ACC112 (cell line): ENCODE measurements at regions not wholly inside any gene's neighbourhood (a gene's known extent, or its start where the extent isn't known, plus 50 kb on each side); places are given as distances from the start of the nearest gene placed in this dataset.

Source experiments
- H2AFZ ChIP-seq: fragments of 200-600 bp; sonication (generic); one replicate; pipeline ENCODE4 v1.6.0; 2017; ENCODE audit warnings: antibody characterized with exemption, low read length; ENCODE audit not compliant: unreplicated experiment
- H3K27ac ChIP-seq: fragments of 200-600 bp; sonication (generic); 2 replicates; pipeline ENCODE4 v1.5.1; 2014; ENCODE audit warnings: low read depth, mild to moderate bottlenecking, antibody characterized with exemption, low read length, moderate library complexity
- H3K27me3 ChIP-seq: fragments of 200-600 bp; sonication (generic); 2 replicates; pipeline ENCODE4 v1.6.1; 2014; ENCODE audit warnings: mild to moderate bottlenecking, antibody characterized with exemption, low read length, moderate library complexity, mixed read lengths; ENCODE audit not compliant: insufficient read depth
- H3K36me3 ChIP-seq: fragments of 200-600 bp; sonication (generic); 2 replicates; pipeline ENCODE4 v1.6.1; 2016; ENCODE audit warnings: mild to moderate bottlenecking, antibody characterized with exemption, low read length, moderate library complexity, mixed read lengths; ENCODE audit not compliant: insufficient read depth
- H3K4me1 ChIP-seq: fragments of 200-600 bp; sonication (generic); one replicate; pipeline ENCODE4 v1.6.1; 2016; ENCODE audit warnings: low read length, mixed read lengths; ENCODE audit not compliant: insufficient read depth, unreplicated experiment, control insufficient read depth
- H3K4me3 ChIP-seq: fragments of 200-600 bp; sonication (generic); 2 replicates; pipeline ENCODE4 v1.5.1; 2014; ENCODE audit warnings: mild to moderate bottlenecking, low read depth, low read length
- H3K79me2 ChIP-seq: fragments of 200-600 bp; sonication (generic); one replicate; pipeline ENCODE4 v1.6.0; 2016; ENCODE audit warnings: low read length; ENCODE audit not compliant: control insufficient read depth, unreplicated experiment, insufficient read depth

DNA sequence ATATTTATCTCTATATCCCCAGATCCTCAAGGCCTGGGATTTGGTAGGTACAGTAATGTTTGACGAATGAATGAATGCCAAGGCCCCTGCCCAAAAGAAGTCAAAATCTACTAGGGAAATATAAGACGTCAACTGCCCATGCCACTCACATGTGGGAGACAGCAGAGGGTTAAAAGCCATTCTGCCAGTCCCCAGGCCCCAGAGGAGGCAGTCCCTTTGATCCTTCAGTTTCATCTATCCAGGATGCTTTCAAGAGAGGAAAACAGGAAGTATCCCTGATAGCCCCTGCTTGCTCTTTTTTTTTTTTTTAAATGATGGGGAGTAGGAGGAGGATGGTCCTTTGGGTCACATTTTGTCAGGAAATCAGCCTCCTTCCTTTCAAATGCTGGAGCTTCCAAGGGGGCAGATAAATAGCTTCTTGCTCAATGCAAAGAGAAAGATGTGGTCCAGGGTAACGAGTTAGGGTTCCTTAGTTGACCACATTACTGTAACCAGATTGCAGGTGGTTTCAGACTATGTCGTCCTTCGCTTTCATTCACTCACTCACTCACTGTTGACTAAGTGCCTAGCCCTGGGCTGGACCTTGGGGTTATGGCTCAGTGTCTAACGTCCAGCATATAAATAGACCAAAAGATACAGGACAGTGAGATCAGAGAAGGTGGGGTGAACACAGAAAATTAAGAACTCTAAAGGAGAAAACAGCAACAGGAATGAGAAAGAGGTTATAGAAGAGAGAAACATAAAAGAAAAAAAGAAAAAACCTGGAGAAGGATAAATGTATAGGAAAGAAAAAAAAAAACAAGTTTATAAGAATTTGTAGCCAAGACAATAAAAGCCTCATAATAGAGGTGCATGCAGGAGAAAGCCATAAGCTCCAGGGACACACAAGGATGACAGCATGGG lies 64.6 kb upstream of the PIM1 start:
- H3K27ac ChIP-seq, result no peak overlapping the region

DNA sequence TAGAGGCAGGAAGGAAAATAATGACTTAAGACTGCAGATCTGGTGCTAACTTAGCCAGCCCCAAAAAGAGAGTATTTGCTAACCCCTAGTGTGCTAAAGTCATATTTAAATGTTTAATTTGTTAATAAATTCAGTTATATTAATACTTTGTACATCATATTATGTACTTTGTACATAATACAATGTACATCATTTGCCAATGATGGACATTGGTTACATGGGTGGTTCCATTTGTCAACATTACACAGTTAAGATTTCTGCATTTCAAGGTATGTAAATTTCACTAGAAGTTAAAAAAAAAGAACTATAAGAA lies 63.9 kb upstream of the PIM1 start:
- H3K4me3 ChIP-seq, result no peak overlapping the region
- H3K36me3 ChIP-seq, result no peaks in the 10 kb centered on the region
- H3K27me3 ChIP-seq, result no peaks in the 10 kb centered on the region
- H3K27ac ChIP-seq, result no peak overlapping the region
- H3K4me1 ChIP-seq, result peaks cover 19% of the 10 kb centered on the region
- H2AFZ ChIP-seq, result no peak overlapping the region
- H3K79me2 ChIP-seq, result no peaks in the 10 kb centered on the region

More for the DNA sequence above, 64.6 kb upstream of the PIM1 start:
- peaks cover 19% of the 10 kb centered on the region for H3K4me1 ChIP-seq
- H3K79me2 ChIP-seq, result no peaks in the 10 kb centered on the region
- no peaks in the 10 kb centered on the region for H3K36me3 ChIP-seq
- no peak overlapping the region for H3K4me3 ChIP-seq
- no peak overlapping the region for H2AFZ ChIP-seq
- no peaks in the 10 kb centered on the region for H3K27me3 ChIP-seq

DNA sequence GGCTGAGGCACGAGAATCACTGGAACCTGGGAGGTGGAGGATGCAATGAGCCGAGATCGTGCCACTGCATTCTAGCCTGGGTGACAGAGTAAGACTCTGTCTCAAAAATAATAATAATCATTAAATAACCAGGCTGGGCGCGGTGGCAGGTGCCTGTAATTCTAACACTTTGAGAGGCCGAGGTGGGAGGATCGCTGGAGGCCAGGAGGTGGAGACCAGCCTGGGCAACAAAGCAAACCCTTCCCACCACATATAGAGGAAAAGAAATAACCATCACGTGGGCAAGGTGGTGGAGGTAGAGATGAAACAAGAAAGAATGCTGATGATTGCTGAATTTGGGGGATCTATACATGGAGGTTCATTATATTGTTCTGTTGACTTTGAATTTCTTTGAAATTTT lies 63.4 kb upstream of the PIM1 start:
- Histone ChIP-seq H3K79me2 (no peaks in the 10 kb centered on the region), H2AFZ (no peak overlapping the region), H3K4me3 (no peak overlapping the region), H3K27me3 (no peaks in the 10 kb centered on the region), H3K27ac (no peak overlapping the region), H3K36me3 (no peaks in the 10 kb centered on the region), H3K4me1 (peaks cover 19% of the 10 kb centered on the region)

- peaks cover 15% of the 10 kb centered on the region for H3K4me1 ChIP-seq
Observed at GRCh38 chr6:37106982-37107491, 62.9 kb upstream of the PIM1 start.

DNA sequence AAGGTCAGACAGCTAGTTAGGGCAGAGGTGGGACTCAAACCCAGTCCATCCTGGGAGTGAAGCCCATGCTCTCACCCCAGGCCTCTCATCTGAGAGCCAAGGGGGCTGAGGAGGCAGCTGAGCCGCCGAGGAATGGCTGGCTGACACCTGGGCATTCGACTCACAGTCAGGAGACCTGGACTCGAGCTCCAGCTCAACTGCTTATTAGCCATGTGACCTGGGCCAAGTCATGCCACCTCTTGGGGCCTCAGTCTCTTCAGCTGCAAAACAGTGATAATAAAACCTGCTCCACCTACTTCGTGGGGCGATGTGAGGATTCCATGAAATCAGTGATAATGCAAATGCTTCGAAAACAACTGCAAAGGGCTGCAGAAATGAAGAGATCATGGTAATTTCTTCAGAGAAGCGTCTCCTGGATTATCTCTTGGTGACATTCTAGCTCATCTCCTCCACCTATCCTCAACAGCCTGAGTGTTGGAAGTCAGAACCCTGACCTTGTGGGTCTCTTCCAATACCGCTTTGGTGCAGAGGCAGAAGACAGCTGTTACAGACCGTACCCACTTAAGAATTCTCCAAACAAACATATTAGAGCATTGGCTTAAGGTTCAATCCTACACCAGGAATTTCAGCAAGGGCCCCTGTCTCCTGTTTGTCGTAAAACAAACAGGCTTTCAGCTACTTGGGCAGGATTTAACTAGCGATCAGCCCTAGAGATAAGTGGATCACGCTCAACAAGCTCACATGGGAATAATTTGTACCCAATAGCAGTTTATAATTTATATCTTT lies 60.0 kb upstream of the PIM1 start:
- no peaks in the 10 kb centered on the region for H3K79me2 ChIP-seq
- no peak overlapping the region for H3K4me3 ChIP-seq
- H3K27me3 ChIP-seq, result no peaks in the 10 kb centered on the region
- H3K4me1 ChIP-seq, result no peaks in the 10 kb centered on the region
- no peak overlapping the region for H2AFZ ChIP-seq
- H3K27ac ChIP-seq, result no peak overlapping the region
- no peaks in the 10 kb centered on the region for H3K36me3 ChIP-seq

More at GRCh38 chr6:37106982-37107491, 62.9 kb upstream of the PIM1 start:
- H2AFZ ChIP-seq, result no peak overlapping the region
- H3K79me2 ChIP-seq, result no peaks in the 10 kb centered on the region
- H3K27ac ChIP-seq, result no peak overlapping the region
- no peak overlapping the region for H3K4me3 ChIP-seq
- no peaks in the 10 kb centered on the region for H3K27me3 ChIP-seq
- H3K36me3 ChIP-seq, result no peaks in the 10 kb centered on the region

GRCh38 chr6:37110500-37111461 lies 59.2 kb upstream of the PIM1 start:
- Histone ChIP-seq H3K36me3 (no peaks in the 10 kb centered on the region), H3K4me1 (no peaks in the 10 kb centered on the region), H3K79me2 (no peaks in the 10 kb centered on the region), H3K4me3 (no peak overlapping the region), H2AFZ (no peak overlapping the region), H3K27me3 (no peaks in the 10 kb centered on the region), H3K27ac (no peak overlapping the region)

- no peak overlapping the region for H3K27ac ChIP-seq
- no peaks in the 10 kb centered on the region for H3K79me2 ChIP-seq
- H3K27me3 ChIP-seq, result no peaks in the 10 kb centered on the region
- H3K36me3 ChIP-seq, result no peaks in the 10 kb centered on the region
- H3K4me3 ChIP-seq, result no peak overlapping the region
- H2AFZ ChIP-seq, result no peak overlapping the region
- H3K4me1 ChIP-seq, result no peaks in the 10 kb centered on the region
Observed at GRCh38 chr6:37113976-37114375, 56.0 kb upstream of the PIM1 start.

DNA sequence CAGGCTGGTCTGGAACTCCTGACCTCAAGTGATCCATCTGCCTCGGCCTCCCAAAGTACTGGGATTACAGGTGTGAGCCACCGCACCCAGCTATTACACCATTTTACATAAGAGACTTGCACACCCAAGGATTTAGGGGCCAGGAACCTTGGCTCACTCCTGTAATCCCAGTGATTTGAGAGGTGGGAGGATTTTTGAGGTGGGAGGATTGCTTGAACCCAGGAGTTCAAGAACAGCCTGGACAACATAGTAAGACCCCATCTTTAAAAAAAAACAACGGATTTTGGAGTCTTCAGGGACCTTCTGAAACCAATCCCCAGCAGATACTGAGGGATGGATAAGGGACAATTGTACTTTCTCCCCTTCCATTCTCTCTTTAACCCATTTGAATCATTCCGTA lies 55.3 kb upstream of the PIM1 start:
- Histone ChIP-seq H3K36me3 (no peaks in the 10 kb centered on the region), H3K79me2 (no peaks in the 10 kb centered on the region), H2AFZ (no peak overlapping the region), H3K4me1 (no peaks in the 10 kb centered on the region), H3K27me3 (no peaks in the 10 kb centered on the region), H3K27ac (no peak overlapping the region), H3K4me3 (no peak overlapping the region)

- Histone ChIP-seq H3K4me3 (no peak overlapping the region), H3K4me1 (no peaks in the 10 kb centered on the region), H3K79me2 (no peaks in the 10 kb centered on the region), H3K36me3 (no peaks in the 10 kb centered on the region), H3K27me3 (no peaks in the 10 kb centered on the region), H2AFZ (no peak overlapping the region), H3K27ac (no peak overlapping the region)
Observed at GRCh38 chr6:37115236-37115895, 54.6 kb upstream of the PIM1 start.

GRCh38 chr6:37116326-37116725 lies 53.6 kb upstream of the PIM1 start:
- no peaks in the 10 kb centered on the region for H3K4me1 ChIP-seq
- H3K27ac ChIP-seq, result no peak overlapping the region
- H3K4me3 ChIP-seq, result no peak overlapping the region
- H3K36me3 ChIP-seq, result no peaks in the 10 kb centered on the region
- H3K79me2 ChIP-seq, result no peaks in the 10 kb centered on the region
- no peak overlapping the region for H2AFZ ChIP-seq
- H3K27me3 ChIP-seq, result no peaks in the 10 kb centered on the region
